ENCODE measurements at regions not wholly inside any gene's neighbourhood (a gene's known extent, or its start where the extent isn't known, plus 50 kb on each side); places are given as distances from the start of the nearest gene placed in this dataset.

DNA sequence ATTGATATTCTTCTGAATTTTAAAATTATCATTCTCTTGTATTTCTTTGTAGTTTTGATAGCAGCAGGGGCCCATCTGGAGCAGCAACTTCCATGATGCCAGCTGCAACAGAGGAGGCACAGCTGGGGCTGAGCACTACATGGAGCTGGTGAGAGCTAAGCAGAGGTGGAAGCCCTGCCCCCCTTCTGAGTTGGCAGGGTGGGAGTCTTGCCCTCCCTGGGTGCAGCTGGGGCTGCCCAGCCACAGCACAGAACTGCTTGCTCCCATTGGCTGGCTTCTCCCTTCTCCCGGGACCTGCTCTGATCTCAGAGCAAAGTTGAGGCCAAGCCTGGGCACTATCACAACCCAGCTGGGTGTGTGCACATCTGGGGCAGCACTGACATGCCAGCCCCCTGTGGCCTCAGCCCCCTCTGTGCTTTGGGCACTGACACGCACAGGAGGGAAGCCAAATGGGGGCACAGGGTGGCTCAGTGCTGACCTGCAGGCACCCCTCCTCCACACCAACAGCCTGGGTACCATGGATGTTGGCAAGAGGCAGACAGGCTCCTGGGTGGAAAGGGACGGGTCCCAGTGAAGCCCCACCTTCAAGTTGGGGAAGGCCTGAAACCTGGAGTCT lies 69.1 kb upstream of the EYA4 start:
- DNase-seq (ENCODE audit: low read depth in 1 of 2, low spot score in 1 of 2), result no peak

- no peak for DNase-seq (ENCODE audit: low read depth in 1 of 2, low spot score in 1 of 2)
These were observed 67.9 kb upstream of the EYA4 start for GRCh38 chr6:133173276-133173675.

DNA sequence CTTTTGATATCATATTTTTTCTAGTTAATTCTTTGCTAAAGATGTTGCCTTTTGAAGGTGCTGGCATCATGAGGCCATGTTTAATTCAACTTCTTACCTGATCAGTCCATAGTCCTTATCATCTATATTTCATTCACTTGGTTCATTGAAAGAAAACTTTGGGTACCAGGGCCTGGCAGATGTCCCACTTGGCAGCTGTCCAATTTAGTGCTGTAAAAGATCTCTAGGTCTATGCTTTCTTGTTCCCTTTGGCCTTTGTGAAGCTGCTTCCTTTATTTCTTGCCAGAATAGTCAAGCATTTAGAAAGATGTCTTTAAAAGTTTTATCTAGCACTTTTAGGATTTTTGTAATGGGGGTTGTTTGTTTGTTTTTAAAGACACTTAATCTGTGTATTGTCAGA lies 61.7 kb upstream of the EYA4 start:
- no peak for DNase-seq (ENCODE audit: low read depth in 1 of 2, low spot score in 1 of 2)

DNA sequence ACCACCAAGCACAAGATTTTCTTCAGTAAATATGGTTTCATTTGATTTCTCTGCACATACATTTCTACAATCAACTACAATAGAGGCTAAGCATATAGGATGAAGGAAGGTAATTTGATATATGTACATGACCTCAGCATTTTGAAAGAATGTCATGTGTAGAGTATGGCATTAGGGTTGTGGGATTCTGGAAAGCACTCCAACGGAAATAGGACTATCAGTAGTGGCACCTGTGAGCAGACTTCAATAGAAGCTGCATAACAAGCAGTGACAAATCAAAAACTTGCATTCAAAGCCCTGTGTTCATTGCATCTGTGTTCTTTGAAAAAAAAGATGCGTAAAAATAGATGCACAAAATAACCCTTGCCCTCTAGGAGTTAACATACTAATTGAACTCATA lies 57.5 kb upstream of the EYA4 start:
- DNase-seq (ENCODE audit: low read depth in 1 of 2, low spot score in 1 of 2), result no peak

GRCh38 chr6:133184798-133185372 lies 56.3 kb upstream of the EYA4 start:
- DNase-seq (ENCODE audit: low read depth in 1 of 2, low spot score in 1 of 2), result no peak

DNA sequence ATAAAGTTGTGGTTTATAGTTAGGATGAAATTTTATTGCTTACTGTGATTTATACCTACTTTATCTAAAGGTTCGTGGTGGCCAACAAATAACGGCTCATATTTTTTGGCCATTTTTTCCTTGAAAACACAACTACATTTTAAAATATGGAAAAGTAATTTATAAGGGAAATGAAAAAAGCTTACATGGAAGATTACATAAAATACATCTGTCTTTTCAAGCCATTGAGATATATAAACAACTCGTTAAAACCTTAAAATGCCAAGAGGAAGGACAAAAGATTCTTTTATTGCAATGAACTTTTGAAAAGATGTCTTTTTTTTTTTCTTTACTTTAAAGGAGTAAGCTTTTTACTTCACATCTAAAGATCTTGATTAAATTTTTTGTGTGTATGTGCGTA lies 55.4 kb upstream of the EYA4 start:
- DNase-seq (ENCODE audit: low read depth in 1 of 2, low spot score in 1 of 2), result no peak

GRCh38 chr6:133187114-133187513 lies 54.0 kb upstream of the EYA4 start:
- DNase-seq (ENCODE audit: low read depth in 1 of 2, low spot score in 1 of 2), result no peak

DNA sequence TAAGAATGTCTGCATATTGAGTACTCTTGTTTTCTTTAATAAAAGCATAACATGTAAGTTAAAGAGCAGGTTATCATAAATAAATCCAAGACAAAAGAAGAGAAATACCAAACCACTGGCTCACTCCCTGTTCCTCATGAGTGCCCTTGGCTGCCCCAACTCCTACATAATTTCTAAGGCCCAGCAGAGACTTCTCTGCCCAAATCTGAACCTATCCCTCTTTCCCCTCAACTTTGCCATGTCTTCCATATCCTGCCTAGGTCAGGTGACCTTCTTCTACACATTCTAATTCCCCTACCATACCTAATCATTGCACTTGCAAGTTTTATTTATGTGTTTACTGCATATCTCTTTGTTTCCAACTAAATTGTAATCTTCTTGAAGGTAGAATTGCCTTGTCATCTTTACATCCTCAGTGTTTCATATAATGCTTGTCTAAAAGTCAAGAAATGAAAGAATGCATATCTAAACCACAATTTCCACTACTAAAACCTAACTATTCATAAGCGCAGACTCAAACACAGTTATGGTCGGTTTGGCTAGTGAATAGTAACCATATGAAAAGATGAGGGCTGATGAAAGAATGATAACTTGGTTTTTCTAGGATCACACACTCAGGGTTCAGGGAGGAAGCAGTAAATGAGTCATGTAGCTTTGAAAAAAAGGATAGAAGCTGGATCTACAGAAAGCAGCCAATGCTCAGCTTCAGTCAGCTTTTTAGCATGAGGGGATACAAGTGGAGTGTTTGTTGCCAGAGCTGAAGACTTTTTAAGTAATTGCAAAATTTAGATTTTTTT lies 53.3 kb upstream of the EYA4 start:
- no peak for DNase-seq (ENCODE audit: low read depth in 1 of 2, low spot score in 1 of 2)

DNA sequence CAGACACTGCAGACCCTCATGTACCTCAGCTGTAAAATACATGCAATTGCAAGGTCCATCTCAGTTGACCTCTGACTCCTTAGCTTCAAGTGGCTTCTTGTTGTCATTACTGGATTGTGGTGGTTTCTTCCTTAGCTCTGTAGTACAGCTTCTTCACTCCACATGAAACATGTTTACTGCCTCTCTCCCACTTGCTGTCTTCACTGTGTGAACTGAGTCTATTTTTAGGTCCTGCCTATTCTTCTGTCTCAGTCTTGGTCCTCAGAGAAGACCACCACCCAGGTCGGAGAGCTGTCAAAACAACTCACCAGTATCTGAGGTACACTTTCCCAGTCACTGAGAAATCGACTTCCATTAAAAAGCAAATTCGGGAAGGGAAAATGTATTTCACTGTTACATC lies 50.2 kb upstream of the EYA4 start:
- no peak for DNase-seq (ENCODE audit: low read depth in 1 of 2, low spot score in 1 of 2)

- DNase-seq (ENCODE audit: low read depth in 1 of 2, low spot score in 1 of 2), result no peak
These were observed 49.8 kb upstream of the EYA4 start for GRCh38 chr6:133191323-133191722.
